B cell (primary cell): ENCODE measurements at regions not wholly inside any gene's neighbourhood (a gene's known extent, or its start where the extent isn't known, plus 50 kb on each side); places are given as distances from the start of the nearest gene placed in this dataset.

Experiments used
- CTCF ChIP-seq: fragments of 200-600 bp; IDR thresholded peaks from one replicate; pipeline ENCODE4 v1.8.0; 2022; ENCODE audit warnings: antibody characterized with exemption, mild to moderate bottlenecking
- EZH2 ChIP-seq: IDR thresholded peaks from 2 replicates; pipeline ENCODE4 v1.6.1; 2012; ENCODE audit warnings: borderline replicate concordance, low read depth, mild to moderate bottlenecking, moderate library complexity, low read length; ENCODE audit not compliant: insufficient read depth, poor library complexity, severe bottlenecking

DNA sequence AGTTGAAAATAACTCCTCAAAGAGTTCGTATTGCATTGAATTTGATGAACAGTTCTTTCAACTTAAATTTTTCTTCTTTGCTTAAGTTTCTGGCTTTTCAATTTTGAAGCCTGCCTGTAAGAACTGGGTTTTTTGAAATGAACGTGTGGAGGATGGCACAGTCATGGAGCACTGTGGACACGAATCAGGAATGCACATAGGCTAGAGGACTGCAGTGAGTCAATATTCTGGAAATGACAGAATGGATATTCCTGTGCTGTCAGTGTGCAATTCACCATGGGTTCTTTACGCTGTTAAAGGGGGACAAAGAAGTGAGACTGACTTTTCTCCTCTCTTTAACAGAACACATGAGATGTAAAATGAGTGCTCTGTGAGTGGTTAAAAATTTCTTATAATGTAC, 368.0 kb upstream of the AGA start:
- no peak for TF ChIP-seq CTCF
- TF ChIP-seq EZH2 = no peak
